Activated naive CD4-positive, alpha-beta T cell treated with anti-CD3 and anti-CD28 coated beads, Interleukin-2, amount 50 U/mL, for 16 hours (primary cell): ENCODE measurements at regions not wholly inside any gene's neighbourhood (a gene's known extent, or its start where the extent isn't known, plus 50 kb on each side); places are given as distances from the start of the nearest gene placed in this dataset.

Experiments used
- DNase-seq: peaks from one replicate; pipeline ENCODE4 v3.0.0-alpha.2; 2020

- DNase-seq = no peak
Observed at GRCh38 chr5:44868541-44868940, 59.8 kb downstream of the MRPS30 start.

- DNase-seq = no peak
Observed at GRCh38 chr5:44869928-44870327, 61.2 kb downstream of the MRPS30 start.

- no peak for DNase-seq
Observed at GRCh38 chr5:44870430-44870829, 61.7 kb downstream of the MRPS30 start.

GRCh38 chr5:44871401-44871800, 62.7 kb downstream of the MRPS30 start:
- no peak for DNase-seq

- DNase-seq = peak; percentile 30
Observed at GRCh38 chr5:44875661-44876605, 67.2 kb downstream of the MRPS30 start.

GRCh38 chr5:44881266-44881665, 72.5 kb downstream of the MRPS30 start:
- DNase-seq = no peak

DNA sequence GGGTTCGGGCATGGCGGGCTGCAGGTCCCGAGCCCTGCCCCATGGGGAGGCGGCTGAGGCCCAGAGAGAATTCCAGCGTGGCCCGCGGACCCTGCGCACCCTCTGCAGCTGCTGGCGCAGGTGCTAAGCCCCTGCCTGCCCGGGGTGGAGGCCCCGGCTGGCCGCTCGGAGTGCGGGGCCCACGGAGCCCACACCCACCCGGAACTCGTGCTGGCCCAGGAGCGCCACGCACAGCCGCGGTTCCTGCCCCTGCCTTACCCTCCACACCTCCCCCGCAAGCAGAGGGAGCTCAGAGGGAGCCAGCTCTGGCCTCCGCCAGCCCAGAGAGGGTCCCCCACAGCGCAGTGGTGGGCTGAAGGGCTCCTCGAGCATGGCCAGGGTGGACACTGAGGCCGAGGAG, 75.3 kb downstream of the MRPS30 start:
- no peak for DNase-seq

GRCh38 chr5:44885903-44886302, 77.2 kb downstream of the MRPS30 start:
- no peak for DNase-seq

DNA sequence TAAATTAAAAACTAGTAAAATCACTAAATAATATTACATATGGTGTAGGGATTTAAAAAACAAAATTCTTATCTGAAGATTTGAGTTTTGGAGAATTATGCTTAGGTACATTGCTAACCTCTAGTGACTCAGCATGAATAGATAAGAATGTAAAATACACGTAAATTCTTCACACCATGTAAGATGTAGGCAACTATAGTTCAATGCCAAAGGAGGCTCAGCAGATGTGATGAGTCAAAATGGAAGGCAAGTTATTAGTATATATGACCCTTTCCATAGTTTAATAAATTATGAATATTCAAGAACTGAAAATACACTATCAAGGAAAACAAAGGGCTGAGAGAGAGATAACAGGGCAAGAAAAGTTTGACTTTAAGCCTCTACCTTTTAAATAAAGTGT, 79.0 kb downstream of the MRPS30 start:
- DNase-seq = no peak

DNA sequence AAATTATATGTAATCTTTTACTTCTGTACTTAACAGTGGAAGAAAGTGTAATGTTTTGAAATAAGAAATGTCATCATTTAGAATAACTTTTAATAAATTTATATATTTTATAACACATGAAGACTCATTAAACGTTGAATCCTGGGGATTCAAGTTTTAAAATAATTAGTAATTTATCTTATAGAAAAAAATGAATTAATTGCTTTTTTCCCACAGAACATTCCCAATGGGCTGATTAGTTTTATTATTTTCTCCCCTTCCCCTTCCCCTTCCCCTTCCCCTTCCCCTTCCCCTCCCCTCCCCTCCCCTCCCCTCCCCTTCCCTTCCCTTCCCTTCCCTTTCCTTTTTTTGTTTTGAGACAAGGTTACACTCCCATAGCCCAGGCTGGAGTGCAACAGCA, 79.7 kb downstream of the MRPS30 start:
- no peak for DNase-seq

DNA sequence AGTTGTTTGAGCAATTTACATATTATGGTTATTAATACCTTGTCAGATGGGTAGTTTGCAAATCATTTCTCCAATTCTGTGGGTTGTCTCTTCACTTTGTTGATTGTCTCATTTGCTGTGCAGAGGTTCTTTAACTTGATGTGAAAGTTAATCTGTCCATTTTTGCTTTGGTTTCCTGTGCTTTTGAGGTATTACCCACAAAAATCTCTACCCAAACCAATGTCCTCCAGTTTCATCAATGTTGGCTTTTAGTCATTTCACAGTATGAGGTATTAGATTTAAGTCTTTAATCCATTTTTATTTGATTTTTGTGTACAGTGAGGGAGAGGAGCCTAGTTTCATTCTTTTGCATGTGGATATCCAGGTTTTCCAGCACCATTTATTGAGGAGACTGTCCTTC, 82.4 kb downstream of the MRPS30 start:
- no peak for DNase-seq

DNA sequence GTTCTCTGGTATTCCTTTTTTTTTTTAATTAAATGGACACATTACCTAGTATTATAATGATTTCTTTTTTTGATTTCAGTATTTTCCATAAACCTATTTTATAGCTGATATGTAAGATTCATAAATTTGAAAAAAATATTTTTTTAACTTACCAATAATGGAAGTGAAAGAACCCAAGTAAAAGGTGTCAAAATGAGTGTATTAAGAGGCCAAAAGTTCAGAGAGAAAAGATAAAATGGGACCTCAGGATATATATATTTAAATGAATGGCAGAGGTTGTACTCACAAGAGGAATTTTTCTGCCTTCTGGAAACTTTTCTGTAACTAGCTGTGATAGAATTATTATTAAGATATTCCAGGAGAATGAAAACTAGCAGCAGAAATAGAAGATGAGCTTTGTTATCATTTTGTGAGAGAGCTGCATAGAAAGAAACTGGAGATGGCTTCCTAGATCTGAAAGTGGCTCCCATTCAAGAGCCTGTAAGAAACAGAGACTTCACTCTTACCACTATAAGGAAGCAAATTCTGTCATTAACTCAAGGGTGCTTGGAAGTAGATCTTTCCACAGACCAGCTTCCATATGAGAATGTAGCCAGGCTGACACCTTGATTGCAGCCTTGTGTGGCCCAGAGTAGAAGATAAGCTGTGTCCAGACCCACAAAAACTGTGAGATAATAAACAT, 91.7 kb downstream of the MRPS30 start:
- no peak for DNase-seq

DNA sequence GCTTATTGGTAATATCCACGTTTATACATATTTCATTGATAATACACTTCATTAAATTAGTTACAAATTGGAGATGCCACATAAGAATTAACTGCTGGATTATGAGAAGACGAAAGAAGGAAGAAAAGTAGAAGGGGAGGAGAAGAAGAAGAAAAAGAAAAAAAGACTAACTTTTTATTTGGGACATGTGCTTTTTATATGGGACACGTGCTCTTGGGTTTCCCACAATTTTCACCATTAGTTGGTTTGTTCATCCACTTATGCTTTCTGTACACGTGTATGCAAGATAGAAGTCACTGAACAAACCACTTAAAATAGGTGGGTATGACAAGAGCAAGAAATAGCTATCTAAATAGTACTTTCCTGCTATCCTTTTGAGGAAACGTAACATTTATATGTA, 98.6 kb downstream of the MRPS30 start:
- DNase-seq = no peak

GRCh38 chr5:44909004-44909403, 100.3 kb downstream of the MRPS30 start:
- DNase-seq = no peak

DNA sequence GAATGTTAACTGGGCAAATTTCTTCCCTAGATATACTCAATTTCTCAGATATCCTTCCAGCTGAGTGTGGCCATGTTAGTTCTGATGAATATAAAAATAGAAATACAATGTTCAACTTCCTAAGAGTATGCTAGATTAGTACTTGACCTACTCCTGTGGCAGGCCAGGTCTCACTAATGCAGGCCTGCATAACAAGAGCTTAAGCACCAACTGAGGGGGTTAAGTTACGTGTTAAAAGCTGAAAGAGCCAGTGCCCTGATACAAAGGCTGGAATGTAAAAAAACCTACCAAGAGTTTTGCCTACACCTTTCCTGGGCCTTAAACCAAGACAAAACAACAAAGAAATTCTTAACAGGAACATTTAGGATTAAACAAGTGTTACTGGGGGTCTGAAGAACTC, 102.8 kb downstream of the MRPS30 start:
- no peak for DNase-seq

DNA sequence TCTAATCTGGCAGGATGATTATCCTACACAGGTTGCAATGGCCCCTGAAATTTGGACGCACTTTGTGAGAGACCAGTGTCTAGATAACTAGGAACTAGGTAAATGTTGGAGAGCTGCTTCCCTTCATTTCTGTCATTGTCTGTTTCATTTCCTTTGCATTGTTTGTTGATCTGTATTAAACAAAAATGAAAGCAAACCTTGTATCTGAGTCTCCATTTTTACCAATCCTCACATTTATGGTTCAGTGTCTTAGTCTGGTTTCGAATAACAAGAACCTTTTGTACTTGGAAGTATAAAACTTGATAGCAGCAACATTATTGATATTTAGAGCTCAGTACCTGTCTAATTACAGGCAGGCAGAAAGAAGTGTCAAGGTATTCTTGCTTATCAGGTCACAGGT, 105.5 kb downstream of the MRPS30 start:
- no peak for DNase-seq

DNA sequence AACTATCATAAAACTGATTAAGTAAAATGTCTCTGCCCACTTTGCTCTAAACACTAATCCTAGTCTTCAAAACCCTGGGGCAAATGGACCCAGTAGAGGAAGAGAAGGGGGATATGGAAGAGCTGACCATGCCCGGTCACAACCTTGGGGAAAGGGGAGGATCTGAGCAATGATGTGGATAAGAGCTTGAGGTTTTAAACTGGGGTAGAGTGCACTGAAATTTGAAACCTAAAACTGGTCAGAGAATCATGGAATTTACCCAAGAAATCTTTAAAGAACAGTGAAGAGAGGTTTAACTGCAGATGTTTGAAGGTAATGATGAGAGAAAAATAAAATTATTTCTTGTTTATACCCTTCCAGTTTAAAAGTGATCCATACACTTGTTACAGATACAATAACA, 110.8 kb downstream of the MRPS30 start:
- DNase-seq = no peak

DNA sequence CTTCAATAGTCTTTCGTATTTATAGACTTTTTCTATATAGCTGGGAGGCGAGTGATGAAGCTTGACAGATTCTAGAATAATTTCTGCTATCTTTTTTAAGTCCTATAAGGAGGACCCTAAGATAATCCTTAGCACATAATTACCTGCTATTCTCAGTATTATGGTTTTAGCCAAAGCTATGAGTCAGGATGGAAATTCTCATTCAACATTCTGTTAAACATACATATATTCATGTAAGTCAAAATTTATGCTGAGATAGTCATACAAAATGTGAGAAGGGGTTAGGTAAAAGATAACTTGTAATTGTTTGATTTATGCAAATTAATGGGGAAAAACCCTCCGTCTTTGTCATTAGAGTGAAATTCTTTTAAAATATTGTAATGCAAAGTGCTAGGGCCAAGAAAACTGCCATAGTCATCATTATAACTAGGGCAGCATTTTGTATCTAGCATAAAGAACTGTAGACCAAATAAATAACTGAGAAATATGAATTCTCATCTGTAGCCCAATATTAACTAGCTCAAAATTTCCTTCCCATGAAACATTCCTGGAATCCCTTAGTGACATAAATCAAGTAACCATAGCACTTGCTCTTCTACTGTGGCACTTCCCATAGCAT, 118.5 kb downstream of the MRPS30 start:
- DNase-seq = no peak

- DNase-seq = no peak
Observed at GRCh38 chr5:44932922-44933585, 124.3 kb downstream of the MRPS30 start.

DNA sequence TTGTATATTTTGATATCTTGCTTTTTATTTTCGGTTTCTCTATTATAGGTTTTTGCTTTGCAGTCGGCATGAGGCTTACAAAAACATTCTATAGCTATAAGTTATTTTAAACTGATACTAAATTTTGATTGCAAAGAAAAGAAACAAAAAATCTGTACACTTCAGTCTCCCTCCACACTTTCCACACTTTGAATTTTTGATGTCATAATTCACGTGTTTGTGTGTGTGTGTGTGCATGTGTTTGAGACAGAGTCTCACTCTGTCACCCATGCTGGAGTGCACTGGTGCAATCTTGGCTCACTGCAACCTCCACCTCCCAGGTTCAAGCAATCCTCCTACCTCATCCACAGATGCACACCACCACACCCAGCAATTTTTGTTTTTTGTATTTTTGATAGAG, 124.9 kb downstream of the MRPS30 start:
- no peak for DNase-seq

GRCh38 chr5:44935262-44935661, 126.5 kb downstream of the MRPS30 start:
- DNase-seq = no peak

DNA sequence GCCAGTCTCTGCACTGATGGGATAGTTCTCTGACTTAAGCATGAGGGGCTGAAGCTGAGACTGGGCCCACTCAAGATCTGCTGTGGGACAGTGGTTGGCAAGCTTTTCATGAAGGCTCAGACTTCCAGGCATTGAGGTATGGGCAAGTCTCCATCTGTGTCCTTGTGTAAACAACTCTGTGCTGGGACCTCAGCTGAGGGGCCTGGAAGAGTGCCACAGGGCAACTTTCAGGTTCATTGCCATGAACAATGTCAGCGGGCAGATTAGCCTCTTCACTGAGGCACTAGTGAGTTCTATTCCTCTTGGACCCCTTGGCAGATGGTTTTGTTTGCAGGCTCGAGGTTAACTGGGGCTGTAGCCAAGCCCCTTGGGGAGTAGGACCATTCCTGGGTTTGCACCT, 127.1 kb downstream of the MRPS30 start:
- no peak for DNase-seq

GRCh38 chr5:44942524-44943001, 133.8 kb downstream of the MRPS30 start:
- no peak for DNase-seq
